Activated gamma-delta T cell (primary cell): ENCODE measurements at regions not wholly inside any gene's neighbourhood (a gene's known extent, or its start where the extent isn't known, plus 50 kb on each side); places are given as distances from the start of the nearest gene placed in this dataset.

Experiments used
- DNase-seq: peaks from one replicate; lab custom pipeline; 2025; lab: John Stamatoyannopoulos, UW

DNA sequence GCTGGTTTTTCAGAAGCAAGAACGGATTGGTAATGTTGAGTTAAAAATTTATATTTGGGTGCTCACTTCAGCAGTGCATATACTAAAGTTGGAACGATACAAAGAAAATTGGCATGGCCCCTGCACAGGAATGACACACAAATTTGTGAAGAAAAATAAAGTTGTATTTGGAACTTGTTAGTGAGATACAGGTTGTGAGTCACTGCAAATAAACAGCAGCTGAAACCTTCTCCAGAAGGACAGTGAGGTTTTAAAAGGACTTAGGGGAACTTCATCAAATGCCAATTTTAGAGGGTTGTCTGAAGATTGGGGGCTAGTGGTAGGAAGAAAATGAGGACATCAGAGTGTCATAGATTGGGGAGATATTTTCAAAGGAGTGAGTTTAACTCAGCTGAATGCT, 79.7 kb upstream of the ELOVL6 start:
- no peak for DNase-seq

DNA sequence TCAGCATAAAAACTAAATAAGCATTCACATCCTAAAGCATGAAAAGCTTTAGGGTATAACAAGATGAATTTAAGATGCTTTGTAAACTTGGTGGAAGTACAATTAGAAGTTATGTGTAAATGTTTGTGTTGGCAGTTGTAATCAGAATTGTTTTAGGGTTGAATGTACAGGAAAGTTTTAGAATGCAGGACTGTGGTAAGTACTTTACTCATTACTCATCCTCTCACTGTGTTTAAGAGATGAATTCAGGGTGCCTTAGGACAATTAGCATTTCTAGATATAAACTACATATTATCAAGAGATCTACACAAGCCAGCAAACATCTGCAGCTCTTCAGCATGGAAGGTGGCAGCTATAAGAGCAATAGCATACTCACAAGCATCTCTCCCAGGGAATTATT, 77.5 kb upstream of the ELOVL6 start:
- DNase-seq, result no peak

DNA sequence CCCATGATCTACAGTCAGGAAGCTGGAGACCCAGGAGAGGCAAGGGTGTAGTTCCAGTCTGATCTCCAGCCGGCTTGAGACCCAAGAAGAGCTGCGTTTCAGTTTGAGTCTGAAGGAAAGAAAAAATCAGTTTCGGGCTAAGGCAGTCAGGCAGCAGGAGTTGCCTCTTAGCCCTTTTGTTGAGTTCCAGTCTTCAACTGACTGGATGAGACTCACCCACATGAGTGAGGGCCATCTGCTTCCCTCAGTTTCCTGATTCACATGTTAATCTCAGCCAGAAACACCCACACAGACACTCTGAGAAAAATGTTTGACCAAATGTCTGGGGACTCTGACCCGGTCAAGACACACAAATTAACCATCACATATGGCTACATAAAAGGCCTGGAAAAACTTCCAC, 73.6 kb upstream of the ELOVL6 start:
- DNase-seq, result no peak

DNA sequence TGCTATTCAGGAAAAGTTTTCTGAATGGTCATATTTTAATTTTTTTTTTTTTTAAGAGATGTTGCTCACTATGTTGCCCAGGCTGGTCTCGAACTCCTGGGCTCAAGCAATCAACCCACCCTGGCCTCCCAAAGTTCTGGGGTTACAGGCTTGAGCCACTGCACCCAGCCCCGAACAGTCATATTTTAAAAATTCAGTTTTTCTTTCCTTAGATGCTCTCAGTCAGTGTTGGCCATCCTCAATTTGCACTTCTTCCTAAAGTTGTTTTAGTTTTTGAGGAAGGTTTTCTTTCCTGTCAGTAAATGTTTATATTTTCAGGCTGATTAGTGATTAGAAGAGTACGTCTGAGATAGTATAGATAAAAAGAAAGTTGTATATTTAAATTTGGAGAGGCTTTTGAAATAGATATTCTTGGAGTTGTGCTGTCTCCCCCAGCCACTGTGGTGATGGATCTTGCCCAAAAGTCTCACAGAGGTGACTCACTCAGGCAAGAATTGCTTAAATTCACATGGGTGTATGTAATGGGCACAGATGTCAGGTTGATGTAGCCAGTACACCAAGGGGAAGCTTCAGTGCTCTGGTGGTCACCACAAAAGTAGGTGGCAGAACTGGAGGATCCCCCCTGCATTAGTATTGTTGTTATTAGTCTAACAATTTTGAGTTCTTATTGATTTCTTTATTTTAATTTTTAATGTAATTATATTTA, 72.2 kb upstream of the ELOVL6 start:
- no peak for DNase-seq

DNA sequence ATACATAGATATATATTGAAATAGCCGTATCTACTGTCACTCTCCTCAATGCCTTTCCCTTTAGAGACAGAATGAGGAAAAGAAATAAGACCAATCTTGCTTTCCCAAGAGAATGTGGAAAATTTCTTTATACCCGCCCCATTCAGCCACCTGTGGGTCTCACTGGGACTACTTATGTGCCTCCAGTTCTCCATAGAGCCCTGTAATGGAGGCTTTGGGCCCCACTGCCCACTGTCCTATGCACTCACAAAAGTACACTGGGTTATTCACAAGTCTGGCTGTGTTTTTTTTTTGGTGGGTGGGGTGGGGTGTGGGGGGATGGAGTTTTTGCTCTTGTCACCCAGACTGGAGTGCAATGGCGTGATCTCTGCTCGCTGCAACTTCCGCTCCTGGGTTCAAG, 70.4 kb upstream of the ELOVL6 start:
- no peak for DNase-seq

DNA sequence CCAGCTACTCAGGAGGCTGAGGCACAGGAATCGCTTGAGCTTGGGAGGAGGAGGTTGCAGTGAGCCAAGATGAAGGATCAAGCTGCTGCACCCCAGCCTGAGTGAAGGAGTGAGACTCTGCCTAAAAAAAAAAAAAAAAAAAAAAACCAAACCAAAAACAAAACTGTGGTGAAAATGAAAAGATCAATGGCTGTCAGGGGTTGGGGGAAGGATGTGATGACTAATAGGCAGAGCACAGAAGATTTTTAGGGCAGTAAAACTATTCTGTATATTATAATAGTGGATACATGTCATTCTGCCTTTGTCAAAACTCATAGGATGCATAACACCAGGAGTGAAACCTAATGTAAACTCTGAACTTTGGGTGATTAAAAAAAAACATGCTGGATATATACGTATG, 69.9 kb upstream of the ELOVL6 start:
- DNase-seq, result no peak

DNA sequence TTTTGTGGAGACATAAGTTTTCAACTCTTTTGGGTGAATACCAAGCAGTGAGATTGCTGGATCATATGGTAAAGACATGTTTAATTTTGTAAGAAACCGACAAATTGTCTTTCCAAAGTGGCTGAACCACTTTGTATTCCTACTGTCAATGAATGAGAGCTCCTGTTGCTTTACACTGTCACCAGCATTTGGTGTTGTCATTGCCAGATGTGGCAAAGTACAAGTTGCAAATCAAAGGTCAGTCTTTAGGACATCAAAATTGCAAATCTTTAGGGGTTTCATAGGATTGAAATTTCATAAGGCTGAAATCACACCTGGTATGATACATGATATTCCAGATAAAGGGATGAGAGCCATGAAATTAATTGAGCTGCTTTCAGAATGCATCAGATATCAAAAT, 67.7 kb upstream of the ELOVL6 start:
- no peak for DNase-seq

DNA sequence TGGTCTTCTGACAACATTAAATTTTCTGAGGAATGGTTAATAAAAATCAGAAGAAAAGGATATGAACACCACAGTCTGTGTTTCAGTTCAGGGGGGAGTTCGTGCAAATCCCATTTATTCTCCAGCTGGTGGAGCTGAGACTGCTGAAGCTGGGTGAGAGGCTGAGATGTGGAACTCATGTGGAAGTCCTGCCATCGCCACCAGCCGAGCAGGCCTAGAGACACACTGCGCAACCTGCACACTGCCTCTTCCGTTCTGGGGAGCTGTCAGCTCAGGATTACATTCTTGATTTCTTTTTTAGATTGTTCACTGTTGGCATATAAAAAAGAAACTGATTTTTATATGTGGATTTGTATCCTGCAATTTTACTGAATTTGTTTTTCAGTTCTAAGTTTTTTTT, 66.6 kb upstream of the ELOVL6 start:
- no peak for DNase-seq

DNA sequence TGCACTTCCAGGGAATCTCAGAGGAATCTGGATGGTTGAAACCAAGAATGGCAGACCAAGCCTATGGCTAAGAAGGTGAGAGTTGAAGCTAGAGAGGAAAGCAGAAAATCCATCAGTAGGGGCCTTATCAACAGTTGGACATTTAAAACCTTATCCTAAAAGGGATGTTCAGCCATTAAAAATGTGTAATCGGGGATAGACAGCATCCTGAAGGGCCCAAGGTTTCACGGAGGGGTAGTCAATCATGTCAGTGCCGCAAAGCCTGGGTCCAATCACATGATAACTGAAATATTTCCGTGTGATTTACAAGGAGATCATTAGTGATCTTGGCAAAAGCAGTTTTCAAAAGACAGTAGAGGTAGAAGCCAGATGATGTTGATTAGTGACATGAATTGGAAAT, 61.9 kb upstream of the ELOVL6 start:
- DNase-seq, result no peak

DNA sequence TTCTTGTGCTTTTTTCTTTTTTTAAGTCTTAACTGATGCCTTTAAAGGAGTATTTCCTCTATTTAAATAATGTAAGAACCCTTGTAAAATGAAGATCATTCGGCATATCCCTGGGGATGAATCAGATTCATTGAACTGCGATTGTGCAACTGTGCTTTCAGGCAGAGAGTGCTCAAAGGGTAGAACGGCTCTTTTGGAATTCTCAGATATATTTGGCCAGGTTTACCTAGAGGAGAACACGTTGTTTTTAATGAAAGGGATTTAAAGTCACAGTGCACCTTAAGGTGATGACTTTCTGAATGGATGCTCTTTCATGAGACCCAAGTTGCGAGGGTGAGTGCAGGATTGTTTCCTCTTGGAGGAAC, 51.6 kb upstream of the ELOVL6 start:
- no peak for DNase-seq

DNA sequence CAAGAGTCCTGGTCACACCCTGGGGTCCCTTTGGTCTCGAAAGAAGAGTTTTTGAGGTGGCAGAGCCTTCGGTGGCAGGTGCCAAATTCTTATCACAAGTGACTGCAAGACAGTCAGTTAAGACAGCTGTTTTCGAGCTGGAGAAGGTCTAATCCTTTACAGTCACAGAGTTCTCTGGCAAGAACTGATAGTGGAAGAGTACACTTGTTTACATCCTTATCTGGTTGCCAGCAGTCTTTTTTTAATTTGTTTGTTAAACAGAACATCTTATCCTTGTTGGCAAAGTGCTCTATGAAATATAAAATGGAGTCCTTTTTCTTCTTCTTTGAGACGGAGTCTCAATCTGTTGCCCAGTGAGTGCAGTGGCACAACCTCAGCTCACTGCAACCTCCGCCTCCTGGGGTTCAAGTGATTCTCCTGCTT, 50.4 kb upstream of the ELOVL6 start:
- DNase-seq, result no peak
